ENCODE measurements at regions not wholly inside any gene's neighbourhood (a gene's known extent, or its start where the extent isn't known, plus 50 kb on each side); places are given as distances from the start of the nearest gene placed in this dataset.

DNA sequence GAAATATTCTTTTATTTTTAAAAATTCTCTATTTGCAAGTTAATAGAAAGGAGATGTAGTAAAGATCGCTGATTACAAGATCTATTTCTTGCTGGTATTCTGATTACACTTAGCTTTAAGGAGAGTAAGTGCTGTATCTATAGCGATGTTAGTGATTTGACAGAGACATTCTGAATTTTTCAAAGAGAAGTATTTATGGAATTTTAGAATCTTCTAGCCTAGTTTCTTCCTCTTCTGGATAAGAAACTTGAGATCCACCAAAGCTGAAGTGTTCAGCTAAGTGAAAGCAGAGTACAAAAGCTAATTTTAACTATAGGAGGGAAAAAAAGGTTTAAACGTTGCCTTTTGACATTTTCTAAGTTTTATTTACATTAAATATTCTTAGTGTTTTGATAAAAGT, 72.1 kb upstream of the RARB start:
- TF ChIP-seq, protein P1, sequence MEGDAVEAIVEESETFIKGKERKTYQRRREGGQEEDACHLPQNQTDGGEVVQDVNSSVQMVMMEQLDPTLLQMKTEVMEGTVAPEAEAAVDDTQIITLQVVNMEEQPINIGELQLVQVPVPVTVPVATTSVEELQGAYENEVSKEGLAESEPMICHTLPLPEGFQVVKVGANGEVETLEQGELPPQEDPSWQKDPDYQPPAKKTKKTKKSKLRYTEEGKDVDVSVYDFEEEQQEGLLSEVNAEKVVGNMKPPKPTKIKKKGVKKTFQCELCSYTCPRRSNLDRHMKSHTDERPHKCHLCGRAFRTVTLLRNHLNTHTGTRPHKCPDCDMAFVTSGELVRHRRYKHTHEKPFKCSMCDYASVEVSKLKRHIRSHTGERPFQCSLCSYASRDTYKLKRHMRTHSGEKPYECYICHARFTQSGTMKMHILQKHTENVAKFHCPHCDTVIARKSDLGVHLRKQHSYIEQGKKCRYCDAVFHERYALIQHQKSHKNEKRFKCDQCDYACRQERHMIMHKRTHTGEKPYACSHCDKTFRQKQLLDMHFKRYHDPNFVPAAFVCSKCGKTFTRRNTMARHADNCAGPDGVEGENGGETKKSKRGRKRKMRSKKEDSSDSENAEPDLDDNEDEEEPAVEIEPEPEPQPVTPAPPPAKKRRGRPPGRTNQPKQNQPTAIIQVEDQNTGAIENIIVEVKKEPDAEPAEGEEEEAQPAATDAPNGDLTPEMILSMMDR (IDR thresholded peaks at IDR 0.05; ENCODE audit: control extremely low read depth in 1 of 3, insufficient read depth in 1 of 3, low read depth in 1 of 3, low read length in 3 of 3): no peak
- no peak for TF ChIP-seq TEAD4 (IDR thresholded peaks at IDR 0.05; ENCODE audit: low read depth, low read length)
- TF ChIP-seq SUZ12 (IDR thresholded peaks at IDR 0.05; ENCODE audit: low read length): no peak
- no peak for TF ChIP-seq SRF (IDR thresholded peaks at IDR 0.05; ENCODE audit: low read depth, low read length)
- TF ChIP-seq KDM1A (IDR thresholded peaks at IDR 0.05; ENCODE audit: borderline replicate concordance, low read length): no peak
- TF ChIP-seq RAD21 (IDR thresholded peaks at IDR 0.05 in 1 of 2, conservative IDR thresholded peaks at IDR 0.05 in 1 of 2; ENCODE audit: low read depth in 2 of 2, low read length in 2 of 2): no peak
- TF ChIP-seq POLR2A (IDR thresholded peaks at IDR 0.05; ENCODE audit: control extremely low read depth in 1 of 2, low read depth in 2 of 2, low read length in 2 of 2): no peak
- no peak for TF ChIP-seq YY1 (IDR thresholded peaks at IDR 0.05; ENCODE audit: low read depth, low read length)
- TF ChIP-seq RFX5 (IDR thresholded peaks at IDR 0.05; ENCODE audit: borderline replicate concordance, low read depth, low read length): no peak
- TF ChIP-seq EZH2 (IDR thresholded peaks at IDR 0.05; ENCODE audit: low read depth, low read length, severe bottlenecking): no peak

Measured in H1 (cell line).